ENCODE measurements at regions not wholly inside any gene's neighbourhood (a gene's known extent, or its start where the extent isn't known, plus 50 kb on each side); places are given as distances from the start of the nearest gene placed in this dataset.

- TF ChIP-seq POLR2A (IDR thresholded peaks at IDR 0.05; ENCODE audit: low read depth), result no peak
- no peak for TF ChIP-seq EP300 (IDR thresholded peaks at IDR 0.05)
- no peak for TF ChIP-seq POLR2AphosphoS5 (IDR thresholded peaks at IDR 0.05)
- TF ChIP-seq CTCF (IDR thresholded peaks at IDR 0.05), result no peak
- no peak for DNase-seq (ENCODE audit: extremely low spot score)
- 69% methylated on average over 1 of the region's 1 CpG for WGBS
Measured at GRCh38 chr13:56393549-56393948, 747.2 kb upstream of the PRR20A start.

DNA sequence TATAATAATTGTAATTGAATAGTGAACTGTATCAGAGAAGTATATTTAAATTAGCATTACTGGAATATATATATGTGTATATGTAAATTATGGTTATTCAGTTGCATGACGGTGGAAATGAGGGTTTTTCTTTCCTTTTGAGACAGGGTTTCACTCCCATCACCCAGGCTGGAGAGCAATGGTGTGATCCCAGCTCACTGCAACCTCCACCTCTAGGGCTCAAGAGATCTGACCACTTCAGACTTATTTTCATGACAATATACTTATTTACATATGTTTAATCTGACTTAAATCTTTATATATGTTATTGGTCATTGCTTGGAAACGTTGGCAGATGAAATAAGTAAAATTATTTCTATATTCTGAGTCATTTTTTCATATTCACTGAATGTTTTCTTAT is 744.4 kb upstream of the PRR20A start:
- Histone ChIP-seq H3K27me3 (no peaks in the 10 kb centered on the region), H3K36me3 (no peaks in the 10 kb centered on the region), H3K4me1 (no peaks in the 10 kb centered on the region), H3K27ac (replicated peaks in 1 of 4) (no peak overlapping the region), H3K4me3 (no peak overlapping the region), H3K9me3 (no peaks in the 10 kb centered on the region)
- no peak for DNase-seq (ENCODE audit: extremely low spot score)
- 45% methylated on average over 2 of the region's 2 CpGs for WGBS
- intact Hi-C loops (cut with DNase I), result no loop called here
- TF ChIP-seq POLR2A (IDR thresholded peaks at IDR 0.05; ENCODE audit: low read depth), result no peak
- TF ChIP-seq CTCF (IDR thresholded peaks at IDR 0.05), result no peak
- no peak for TF ChIP-seq EP300 (IDR thresholded peaks at IDR 0.05)
- TF ChIP-seq POLR2AphosphoS5 (IDR thresholded peaks at IDR 0.05), result no peak

More at GRCh38 chr13:56393549-56393948, 747.2 kb upstream of the PRR20A start:
- Histone ChIP-seq H3K36me3 (no peaks in the 10 kb centered on the region), H3K9me3 (peaks cover 0 to 9% (median 3%) of the 10 kb centered on the region in 4 donors), H3K27ac (replicated peaks in 1 of 4) (no peak overlapping the region), H3K4me3 (no peak overlapping the region), H3K4me1 (no peaks in the 10 kb centered on the region), H3K27me3 (no peaks in the 10 kb centered on the region)
- intact Hi-C loops (cut with DNase I), result no loop called here

DNA sequence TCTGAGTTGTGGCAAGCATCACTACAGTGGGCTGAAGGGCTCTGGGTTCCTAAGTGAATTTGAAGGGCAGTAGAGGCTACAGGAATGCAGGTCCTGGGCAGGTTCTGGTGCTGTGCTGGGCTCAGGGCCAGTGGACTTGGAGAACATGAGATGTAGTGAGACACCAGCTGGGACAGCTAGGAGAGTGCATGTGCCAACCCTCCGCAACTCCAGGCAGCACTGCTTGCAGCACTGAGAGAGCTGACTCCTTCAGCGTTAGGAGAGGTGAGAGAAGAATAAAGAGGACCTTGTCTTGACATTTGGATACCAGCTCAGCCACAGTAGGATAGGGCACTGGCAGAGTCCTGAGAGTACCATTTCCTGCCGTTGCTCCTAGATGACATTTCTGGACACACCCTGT is 739.9 kb upstream of the PRR20A start:
- Histone ChIP-seq H3K4me3 (no peak overlapping the region), H3K27me3 (no peaks in the 10 kb centered on the region), H3K4me1 (no peaks in the 10 kb centered on the region), H3K27ac (replicated peaks in 1 of 4) (no peak overlapping the region), H3K9me3 (no peaks in the 10 kb centered on the region), H3K36me3 (no peaks in the 10 kb centered on the region)
- intact Hi-C loops (cut with DNase I), result no loop called here
- WGBS, result 93% methylated on average over 3 of the region's 3 CpGs
- DNase-seq (ENCODE audit: extremely low spot score), result no peak
- TF ChIP-seq CTCF (IDR thresholded peaks at IDR 0.05) (no peak), POLR2A (IDR thresholded peaks at IDR 0.05; ENCODE audit: low read depth) (no peak), POLR2AphosphoS5 (IDR thresholded peaks at IDR 0.05) (no peak), EP300 (IDR thresholded peaks at IDR 0.05) (no peak)

DNA sequence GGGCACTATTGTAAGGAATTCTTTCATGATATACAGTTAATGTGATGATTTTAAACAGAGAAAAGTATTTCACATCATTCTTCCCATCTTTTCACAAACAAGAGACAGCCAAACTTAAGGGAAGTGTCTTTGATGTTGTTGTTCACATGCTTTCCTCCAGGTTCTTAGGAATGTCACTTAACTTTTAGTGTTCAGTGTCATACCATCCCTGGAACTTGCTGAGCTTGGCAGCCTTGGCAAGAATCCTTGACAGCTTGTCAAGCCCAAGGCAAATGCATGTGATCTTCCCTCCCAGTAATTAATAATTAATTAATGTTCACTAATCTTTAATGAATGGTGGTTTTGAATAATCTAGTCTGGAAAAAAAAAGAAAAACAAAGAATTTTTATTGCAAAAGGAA is 727.9 kb upstream of the PRR20A start:
- Histone ChIP-seq H3K27ac (replicated peaks in 1 of 4) (no peak overlapping the region), H3K4me1 (no peaks in the 10 kb centered on the region), H3K4me3 (no peak overlapping the region), H3K27me3 (no peaks in the 10 kb centered on the region), H3K36me3 (no peaks in the 10 kb centered on the region), H3K9me3 (peaks cover 0 to 6% (median 0%) of the 10 kb centered on the region in 4 donors)
- intact Hi-C loops (cut with DNase I), result no loop called here
- DNase-seq (ENCODE audit: extremely low spot score), result no peak
- TF ChIP-seq POLR2AphosphoS5 (IDR thresholded peaks at IDR 0.05) (no peak), POLR2A (IDR thresholded peaks at IDR 0.05; ENCODE audit: low read depth) (no peak), CTCF (IDR thresholded peaks at IDR 0.05) (no peak), EP300 (IDR thresholded peaks at IDR 0.05) (no peak)

GRCh38 chr13:56424246-56424645 is 716.5 kb upstream of the PRR20A start:
- WGBS, result 64% methylated on average over 3 of the region's 3 CpGs
- no peaks in the 10 kb centered on the region for H3K9me3 ChIP-seq
- intact Hi-C loops (cut with DNase I), result no loop called here
- TF ChIP-seq EP300 (IDR thresholded peaks at IDR 0.05) (no peak), POLR2A (IDR thresholded peaks at IDR 0.05; ENCODE audit: low read depth) (no peak), CTCF (IDR thresholded peaks at IDR 0.05) (no peak), POLR2AphosphoS5 (IDR thresholded peaks at IDR 0.05) (no peak)
- no peak for DNase-seq (ENCODE audit: extremely low spot score)
- H3K27ac ChIP-seq (replicated peaks in 1 of 4), result no peak overlapping the region
- H3K4me1 ChIP-seq, result no peaks in the 10 kb centered on the region
- H3K36me3 ChIP-seq, result no peaks in the 10 kb centered on the region
- no peak overlapping the region for H3K4me3 ChIP-seq
- no peaks in the 10 kb centered on the region for H3K27me3 ChIP-seq

Measured in esophagus muscularis mucosa (tissue), 4 donors.